ENCODE measurements at regions not wholly inside any gene's neighbourhood (a gene's known extent, or its start where the extent isn't known, plus 50 kb on each side); places are given as distances from the start of the nearest gene placed in this dataset.

DNA sequence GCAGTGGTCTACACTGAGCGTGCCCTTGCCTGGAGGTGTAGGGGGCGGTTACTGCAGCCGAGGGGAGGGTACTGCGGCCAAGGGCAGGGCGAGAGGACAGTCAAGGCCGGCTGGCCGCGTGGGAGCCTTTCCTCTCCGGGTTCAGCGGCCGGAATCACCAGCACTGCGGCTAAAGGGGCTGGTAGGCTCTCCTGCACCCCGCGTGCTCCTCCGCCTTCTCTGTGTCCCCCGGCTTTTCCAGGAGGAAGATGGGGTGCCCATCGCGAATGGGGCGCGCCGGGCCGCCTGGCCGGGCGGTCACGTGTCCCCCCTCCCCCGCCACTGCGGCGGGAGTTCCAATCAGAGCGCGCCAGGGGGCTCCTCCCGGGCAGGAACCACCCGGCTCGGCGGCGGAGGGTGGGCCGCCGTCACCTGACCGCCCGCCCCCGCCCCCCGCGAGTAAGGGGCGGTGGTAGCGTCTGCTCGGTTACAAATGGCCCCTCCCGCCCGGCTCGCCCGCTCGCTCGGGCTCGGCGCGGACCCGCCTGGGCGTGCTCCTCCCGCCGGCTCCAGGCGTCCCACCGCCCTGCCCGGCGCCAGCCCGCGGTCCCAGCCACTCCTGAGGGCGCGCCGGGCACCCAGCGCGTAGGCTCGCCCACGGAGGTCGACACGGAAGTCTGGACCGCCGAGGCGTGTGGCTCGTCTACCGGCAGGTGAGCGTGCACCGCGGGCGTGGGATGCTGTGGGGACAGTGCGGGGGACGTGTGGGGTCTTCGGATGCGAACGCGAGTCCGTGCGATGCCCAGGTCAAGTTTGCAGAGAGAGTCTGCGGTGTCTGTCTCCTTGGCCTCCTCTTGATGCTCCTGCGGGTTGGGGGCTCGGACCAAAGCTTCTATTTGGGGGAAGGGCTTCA is 242.6 kb upstream of the TOPAZ1 start:
- Histone ChIP-seq H2BK20ac (ENCODE audit: low read depth, low read length, poor library complexity, severe bottlenecking) (no peak overlapping the region), H3K9me3 (ENCODE audit: control insufficient read depth, low read depth, low read length) (no peaks in the 10 kb centered on the region), H3K79me1 (ENCODE audit: insufficient read depth, low read depth, low read length, poor library complexity, severe bottlenecking) (no peaks in the 10 kb centered on the region), H2BK5ac (ENCODE audit: insufficient read length, low read length) (no peak overlapping the region), H3K14ac (ENCODE audit: insufficient read depth, low read length) (peak overlapping the region; percentile 58), H3K4ac (ENCODE audit: low read depth, low read length) (no peak overlapping the region), H3K23ac (ENCODE audit: insufficient read length, low read depth, low read length) (no peak overlapping the region), H2BK120ac (ENCODE audit: low read depth, low read length, poor library complexity, severe bottlenecking) (no peak overlapping the region), H2BK15ac (ENCODE audit: low read depth, low read length) (no peak overlapping the region), H3K4me2 (ENCODE audit: insufficient read depth, insufficient read length, low read length) (peak overlapping the region; percentile 75), H4K8ac (replicated peaks; ENCODE audit: insufficient read length, low read depth, low read length) (no peak overlapping the region), H3K23me2 (ENCODE audit: insufficient read length, low read depth, low read length, poor library complexity, severe bottlenecking) (peaks cover 51% of the 10 kb centered on the region), H2AFZ (ENCODE audit: low read length) (no peak overlapping the region), H3K18ac (ENCODE audit: insufficient read length, low read depth, low read length) (peak overlapping the region; percentile 39), H4K5ac (ENCODE audit: insufficient read length, low read depth, low read length) (no peak overlapping the region), H3K79me2 (ENCODE audit: insufficient read depth, low read length) (no peaks in the 10 kb centered on the region), H3K4me1 (ENCODE audit: insufficient read depth, low read length) (peaks cover 6% of the 10 kb centered on the region; the same call in 1 of the 2 replicates), H4K91ac (ENCODE audit: insufficient read length, low read depth, low read length) (no peak overlapping the region), H2AK5ac (ENCODE audit: insufficient read length, low read length) (no peak overlapping the region), H3K9ac (ENCODE audit: extremely low read depth, insufficient read length, low read length) (peak overlapping the region; percentile 35), H4K20me1 (ENCODE audit: control insufficient read depth, insufficient read depth, insufficient read length) (no peaks in the 10 kb centered on the region), H3T11ph (ENCODE audit: low read length) (no peak overlapping the region), H3K56ac (ENCODE audit: insufficient read length, low read depth, low read length) (no peak overlapping the region), H3K27me3 (ENCODE audit: insufficient read depth, low read length) (peaks cover 39% of the 10 kb centered on the region; the same call in 1 of the 2 replicates), H2BK12ac (ENCODE audit: insufficient read length, low read depth, low read length) (no peak overlapping the region), H3K27ac (ENCODE audit: insufficient read length, low read depth, low read length) (no peak overlapping the region)
- Mint-ChIP-seq H3K27me3 (ENCODE audit: low read depth) (peaks cover 86% of the 10 kb centered on the region), H3K27ac (no peak overlapping the region), H3K4me3 (peak overlapping the region; percentile 69 to 95), H3K36me3 (ENCODE audit: insufficient read depth in 1 of 3, low read depth in 3 of 3) (peaks cover 0 to 10% (median 4%) of the 10 kb centered on the region in 3 experiments; a peak in 5 of 7 replicates), H3K4me1 (peaks cover 35 to 46% of the 10 kb centered on the region in 2 experiments), H3K9me3 (peaks cover 8 to 13% of the 10 kb centered on the region in 2 experiments; a peak in 4 of 5 replicates)
- DNase-seq, result peak; percentile 82
- no CpG with 5 or more reads among the region's 93 CpGs for whole genome bisulfite sequencing (ENCODE audit: extremely low coverage, insufficient read length, low lambda C conversion rate)
- TF ChIP-seq CTCF (conservative IDR thresholded peaks at IDR 0.05), result no peak

Data from H9 (cell line).